ENCODE measurements at regions not wholly inside any gene's neighbourhood (a gene's known extent, or its start where the extent isn't known, plus 50 kb on each side); places are given as distances from the start of the nearest gene placed in this dataset.

DNA sequence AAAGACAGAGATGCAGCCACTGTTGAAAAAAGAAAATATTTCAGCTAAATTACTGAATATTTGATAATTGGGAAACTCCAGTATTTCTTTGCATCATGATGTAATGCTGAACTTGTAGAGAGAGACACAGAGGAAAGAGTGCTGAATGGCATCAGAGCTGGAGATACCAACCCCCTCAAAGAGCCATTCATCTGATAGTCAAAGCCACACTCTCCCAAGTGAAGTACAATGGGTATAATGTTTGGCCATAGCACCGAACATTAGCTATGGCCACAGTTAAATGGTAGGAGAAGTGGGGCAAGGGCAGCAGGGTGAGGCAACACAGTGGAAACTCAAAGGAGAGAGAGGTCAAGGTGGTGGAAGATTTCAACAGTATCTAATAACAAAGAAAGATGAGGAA, 107.5 kb upstream of the TNFSF4 start:
- no peak for DNase-seq
- H3K4ac ChIP-seq (ENCODE audit: low read depth, low read length) = no peak overlapping the region
- no peaks in the 10 kb centered on the region for H3K9me3 ChIP-seq (ENCODE audit: control insufficient read depth, insufficient read depth, low read length)
- H3K4me1 ChIP-seq (ENCODE audit: control insufficient read depth, insufficient read depth, low read length) = no peaks in the 10 kb centered on the region
- H3K9me1 ChIP-seq (ENCODE audit: insufficient read depth, low read length) = peaks cover 4% of the 10 kb centered on the region; the same call in 1 of the 2 replicates
- H2BK20ac ChIP-seq (ENCODE audit: low read depth, low read length) = no peak overlapping the region
- H3K27ac ChIP-seq (ENCODE audit: insufficient read depth, low read length) = no peak overlapping the region
- no peak overlapping the region for H2BK5ac ChIP-seq (ENCODE audit: low read depth, low read length, poor library complexity, severe bottlenecking)
- no peak overlapping the region for H4K91ac ChIP-seq (ENCODE audit: insufficient read depth, low read depth, low read length)
- H3K36me3 ChIP-seq (ENCODE audit: control insufficient read depth, insufficient read depth, low read length) = no peaks in the 10 kb centered on the region
- H3K4me3 ChIP-seq (ENCODE audit: insufficient read depth, low read depth, low read length) = no peak overlapping the region
- CTCF ChIA-PET = no interaction called here
- no peaks in the 10 kb centered on the region for H3K27me3 ChIP-seq (ENCODE audit: control insufficient read depth, insufficient read depth, low read length)
- no CpG with 5 or more reads among the region's 1 CpG for WGBS, 2 experiments (ENCODE audit: extremely low coverage in 2 of 2, insufficient read length in 1 of 2)
- no peak overlapping the region for H4K8ac ChIP-seq (ENCODE audit: low read depth in 2 of 2, low read length in 2 of 2)
- no peak overlapping the region for H2AFZ ChIP-seq (replicated peaks; ENCODE audit: low read length, poor library complexity)
- BruUV-seq (replicated peaks) = no TSS peak
- TF ChIP-seq, protein P1, sequence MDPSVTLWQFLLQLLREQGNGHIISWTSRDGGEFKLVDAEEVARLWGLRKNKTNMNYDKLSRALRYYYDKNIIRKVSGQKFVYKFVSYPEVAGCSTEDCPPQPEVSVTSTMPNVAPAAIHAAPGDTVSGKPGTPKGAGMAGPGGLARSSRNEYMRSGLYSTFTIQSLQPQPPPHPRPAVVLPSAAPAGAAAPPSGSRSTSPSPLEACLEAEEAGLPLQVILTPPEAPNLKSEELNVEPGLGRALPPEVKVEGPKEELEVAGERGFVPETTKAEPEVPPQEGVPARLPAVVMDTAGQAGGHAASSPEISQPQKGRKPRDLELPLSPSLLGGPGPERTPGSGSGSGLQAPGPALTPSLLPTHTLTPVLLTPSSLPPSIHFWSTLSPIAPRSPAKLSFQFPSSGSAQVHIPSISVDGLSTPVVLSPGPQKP (IDR thresholded peaks at IDR 0.05; ENCODE audit: borderline replicate concordance, low read depth, low read length) = no peak
- TF ChIP-seq, protein P2, sequence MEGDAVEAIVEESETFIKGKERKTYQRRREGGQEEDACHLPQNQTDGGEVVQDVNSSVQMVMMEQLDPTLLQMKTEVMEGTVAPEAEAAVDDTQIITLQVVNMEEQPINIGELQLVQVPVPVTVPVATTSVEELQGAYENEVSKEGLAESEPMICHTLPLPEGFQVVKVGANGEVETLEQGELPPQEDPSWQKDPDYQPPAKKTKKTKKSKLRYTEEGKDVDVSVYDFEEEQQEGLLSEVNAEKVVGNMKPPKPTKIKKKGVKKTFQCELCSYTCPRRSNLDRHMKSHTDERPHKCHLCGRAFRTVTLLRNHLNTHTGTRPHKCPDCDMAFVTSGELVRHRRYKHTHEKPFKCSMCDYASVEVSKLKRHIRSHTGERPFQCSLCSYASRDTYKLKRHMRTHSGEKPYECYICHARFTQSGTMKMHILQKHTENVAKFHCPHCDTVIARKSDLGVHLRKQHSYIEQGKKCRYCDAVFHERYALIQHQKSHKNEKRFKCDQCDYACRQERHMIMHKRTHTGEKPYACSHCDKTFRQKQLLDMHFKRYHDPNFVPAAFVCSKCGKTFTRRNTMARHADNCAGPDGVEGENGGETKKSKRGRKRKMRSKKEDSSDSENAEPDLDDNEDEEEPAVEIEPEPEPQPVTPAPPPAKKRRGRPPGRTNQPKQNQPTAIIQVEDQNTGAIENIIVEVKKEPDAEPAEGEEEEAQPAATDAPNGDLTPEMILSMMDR (conservative IDR thresholded peaks at IDR 0.05; ENCODE audit: low read depth, low read length) = no peak
- no peak for TF ChIP-seq CHD1 (IDR thresholded peaks at IDR 0.05; ENCODE audit: low read depth, low read length)
- TF ChIP-seq POLR2A (IDR thresholded peaks at IDR 0.05; ENCODE audit: low read depth, low read length) = no peak
- TF ChIP-seq MAFK (IDR thresholded peaks at IDR 0.05; ENCODE audit: low read depth, low read length) = no peak
- TF ChIP-seq MAZ (IDR thresholded peaks at IDR 0.05; ENCODE audit: borderline replicate concordance, low read depth, low read length) = no peak
- no peak for TF ChIP-seq FOS (IDR thresholded peaks at IDR 0.05; ENCODE audit: low read depth, low read length)
- no peak for TF ChIP-seq RAD21 (IDR thresholded peaks at IDR 0.05; ENCODE audit: low read length)
- no peak for TF ChIP-seq CEBPB (IDR thresholded peaks at IDR 0.05; ENCODE audit: low read depth, low read length)
- no peak for TF ChIP-seq BHLHE40 (IDR thresholded peaks at IDR 0.05; ENCODE audit: low read depth, low read length)
- TF ChIP-seq RCOR1 (IDR thresholded peaks at IDR 0.05; ENCODE audit: insufficient replicate concordance, low read length) = no peak
- TF ChIP-seq, protein P3, sequence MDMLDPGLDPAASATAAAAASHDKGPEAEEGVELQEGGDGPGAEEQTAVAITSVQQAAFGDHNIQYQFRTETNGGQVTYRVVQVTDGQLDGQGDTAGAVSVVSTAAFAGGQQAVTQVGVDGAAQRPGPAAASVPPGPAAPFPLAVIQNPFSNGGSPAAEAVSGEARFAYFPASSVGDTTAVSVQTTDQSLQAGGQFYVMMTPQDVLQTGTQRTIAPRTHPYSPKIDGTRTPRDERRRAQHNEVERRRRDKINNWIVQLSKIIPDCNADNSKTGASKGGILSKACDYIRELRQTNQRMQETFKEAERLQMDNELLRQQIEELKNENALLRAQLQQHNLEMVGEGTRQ (IDR thresholded peaks at IDR 0.05; ENCODE audit: low read depth, low read length) = no peak
- no peak for TF ChIP-seq MXI1 (IDR thresholded peaks at IDR 0.05; ENCODE audit: borderline replicate concordance, low read depth, low read length)
- TF ChIP-seq RFX5 (IDR thresholded peaks at IDR 0.05; ENCODE audit: low read depth, low read length) = no peak
- dilution Hi-C loops (cut with HindIII; ENCODE audit: low sequenced_read_pairs, unreplicated experiment) = no loop called here
- intact Hi-C loops (cut with micrococcal nuclease) = no loop called here
- in situ Hi-C loops (cut with MboI; ENCODE audit: low sequenced_read_pairs) = no loop called here
- no peak overlapping the region for H2BK15ac ChIP-seq (ENCODE audit: low read depth, low read length)
- no peak overlapping the region for H3K9ac ChIP-seq (ENCODE audit: low read depth, low read length)
- no peak overlapping the region for H3K56ac ChIP-seq (ENCODE audit: extremely low read depth, insufficient read depth, low read length)
- ATAC-seq (ENCODE audit: low read depth) = no peak
- no peak overlapping the region for H2BK120ac ChIP-seq (ENCODE audit: low read depth, low read length)
- no peak overlapping the region for H2AK9ac ChIP-seq (replicated peaks; ENCODE audit: low read depth, low read length, poor library complexity)
- no peak overlapping the region for H3K4me2 ChIP-seq (ENCODE audit: low read depth, low read length)
- H4K20me1 ChIP-seq (ENCODE audit: insufficient read depth, low read length) = no peaks in the 10 kb centered on the region
- POLR2A ChIA-PET (ENCODE audit: unreplicated experiment) = no interaction called here
- H3K23ac ChIP-seq (ENCODE audit: low read depth, low read length) = no peak overlapping the region
- no peak overlapping the region for H3K18ac ChIP-seq (ENCODE audit: low read depth, low read length)
- no peak overlapping the region for H4K5ac ChIP-seq (ENCODE audit: low read depth, low read length)
- no peaks in the 10 kb centered on the region for H3K79me1 ChIP-seq (ENCODE audit: low read depth in 1 of 2, low read length in 2 of 2)
- no peak overlapping the region for H3K14ac ChIP-seq (replicated peaks; ENCODE audit: low read depth, low read length)
- H2AK5ac ChIP-seq (ENCODE audit: low read depth, low read length) = no peak overlapping the region

Data from IMR-90 (cell line).